ENCODE measurements at regions not wholly inside any gene's neighbourhood (a gene's known extent, or its start where the extent isn't known, plus 50 kb on each side); places are given as distances from the start of the nearest gene placed in this dataset.

DNA sequence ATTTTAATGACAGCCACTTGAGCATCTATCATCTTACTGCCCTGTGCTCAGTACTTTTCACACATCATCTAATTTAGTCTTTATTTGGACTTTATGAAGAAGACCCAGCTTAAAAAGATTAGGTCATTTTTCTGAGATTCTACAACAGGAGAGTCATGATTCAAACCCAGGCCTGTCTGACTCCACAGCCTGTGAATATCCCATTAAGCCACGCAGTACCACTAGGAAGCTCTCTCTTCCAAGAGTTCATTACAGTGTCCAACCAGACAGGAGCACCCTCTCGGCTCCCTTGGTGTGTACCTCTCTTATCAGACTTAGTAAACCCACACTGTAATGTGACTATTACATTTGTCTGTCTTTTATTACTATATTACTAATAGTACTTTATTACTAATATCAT is 332.8 kb downstream of the DHX15 start:
- TF ChIP-seq TAF7 (optimal IDR thresholded peaks at IDR 0.05; ENCODE audit: borderline replicate concordance, low read depth, low read length), result no peak
- TF ChIP-seq, protein P1, sequence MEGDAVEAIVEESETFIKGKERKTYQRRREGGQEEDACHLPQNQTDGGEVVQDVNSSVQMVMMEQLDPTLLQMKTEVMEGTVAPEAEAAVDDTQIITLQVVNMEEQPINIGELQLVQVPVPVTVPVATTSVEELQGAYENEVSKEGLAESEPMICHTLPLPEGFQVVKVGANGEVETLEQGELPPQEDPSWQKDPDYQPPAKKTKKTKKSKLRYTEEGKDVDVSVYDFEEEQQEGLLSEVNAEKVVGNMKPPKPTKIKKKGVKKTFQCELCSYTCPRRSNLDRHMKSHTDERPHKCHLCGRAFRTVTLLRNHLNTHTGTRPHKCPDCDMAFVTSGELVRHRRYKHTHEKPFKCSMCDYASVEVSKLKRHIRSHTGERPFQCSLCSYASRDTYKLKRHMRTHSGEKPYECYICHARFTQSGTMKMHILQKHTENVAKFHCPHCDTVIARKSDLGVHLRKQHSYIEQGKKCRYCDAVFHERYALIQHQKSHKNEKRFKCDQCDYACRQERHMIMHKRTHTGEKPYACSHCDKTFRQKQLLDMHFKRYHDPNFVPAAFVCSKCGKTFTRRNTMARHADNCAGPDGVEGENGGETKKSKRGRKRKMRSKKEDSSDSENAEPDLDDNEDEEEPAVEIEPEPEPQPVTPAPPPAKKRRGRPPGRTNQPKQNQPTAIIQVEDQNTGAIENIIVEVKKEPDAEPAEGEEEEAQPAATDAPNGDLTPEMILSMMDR (IDR thresholded peaks at IDR 0.05; ENCODE audit: control extremely low read depth in 1 of 3, insufficient read depth in 1 of 3, low read depth in 1 of 3, low read length in 3 of 3), result no peak
- TF ChIP-seq POLR2A (IDR thresholded peaks at IDR 0.05; ENCODE audit: control extremely low read depth in 1 of 2, low read depth in 2 of 2, low read length in 2 of 2), result no peak
- no peak for TF ChIP-seq EP300 (IDR thresholded peaks at IDR 0.05; ENCODE audit: borderline replicate concordance in 1 of 2, low read depth in 2 of 2, low read length in 2 of 2)
- TF ChIP-seq HDAC2 (IDR thresholded peaks at IDR 0.05; ENCODE audit: borderline replicate concordance in 1 of 2, low read depth in 2 of 2, low read length in 2 of 2), result no peak
- TF ChIP-seq CBX5 (IDR thresholded peaks at IDR 0.05; ENCODE audit: low read depth, low read length), result no peak
- TF ChIP-seq ZNF274 (IDR thresholded peaks at IDR 0.05; ENCODE audit: borderline replicate concordance, extremely low read depth, low read length), result no peak
- no peak for TF ChIP-seq CBX8 (IDR thresholded peaks at IDR 0.05; ENCODE audit: borderline replicate concordance, low read depth, low read length)
- no peak for TF ChIP-seq BCL11A (IDR thresholded peaks at IDR 0.05; ENCODE audit: low read depth in 2 of 2, low read length in 2 of 2)
- TF ChIP-seq GABPA (IDR thresholded peaks at IDR 0.05; ENCODE audit: borderline replicate concordance, insufficient read depth, low read length), result no peak
